Spleen (tissue), 7 donors: ENCODE measurements at regions not wholly inside any gene's neighbourhood (a gene's known extent, or its start where the extent isn't known, plus 50 kb on each side); places are given as distances from the start of the nearest gene placed in this dataset.

Experiments used
- CTCF ChIP-seq, 11 experiments: fragments of 200-600 bp in 7 of 11; fragments of 450-650 bp in 4 of 11; sonication (generic) in 4 of 11; IDR thresholded peaks in 8 of 11; conservative IDR thresholded peaks in 3 of 11; 1 replicate in 7 of 11; 2 replicates in 4 of 11; pipeline versions ENCODE4 v1.4.0 to v1.8.0; 2016 to 2021; ENCODE audit warnings: antibody characterized with exemption in 11 of 11, inconsistent platforms in 4 of 11, mild to moderate bottlenecking in 1 of 11
- POLR2A ChIP-seq, 3 donors: fragments of 450-650 bp; IDR thresholded peaks; one replicate each; pipeline ENCODE4 v1.5.1; 2017; ENCODE audit warnings: antibody characterized with exemption in 3 of 3, mild to moderate bottlenecking in 1 of 3
- donor health status: DM: no; HTN: no; CAD: no; lungs with moderate emphysema.
- donor health status: DM: no; HTN: no; CAD: no.
- donor health status: DM: no; HTN: no; CAD: no.

GRCh38 chr1:40921981-40922677 lies 57.4 kb upstream of the CTPS1 start:
- no peak for TF ChIP-seq POLR2A (IDR thresholded peaks at IDR 0.05)
- no peak for TF ChIP-seq CTCF (IDR thresholded peaks at IDR 0.05 in 8 of 11, conservative IDR thresholded peaks at IDR 0.05 in 3 of 11)
